IMR-90 (cell line): ENCODE measurements at regions not wholly inside any gene's neighbourhood (a gene's known extent, or its start where the extent isn't known, plus 50 kb on each side); places are given as distances from the start of the nearest gene placed in this dataset.

Experiments used
- ATAC-seq: fragments of 200-7000 bp; cut with Tn5 transposase; 2 replicates; pipeline ENCODE4 v1.9.1; 2020; ENCODE audit warnings: low read depth, mild to moderate bottlenecking, moderate library complexity
- BruUV-seq: library from RNA; stranded (reverse); fragments of 400-500 nt; replicated peaks from 2 replicates; lab custom pipeline; 2021; lab: Mats Ljungman, UMichigan
- CTCF ChIA-PET: fragments of 300-600 bp; formaldehyde crosslinking; extraction: SDS; loops from one replicate; lab custom pipeline; 2021; ENCODE audit warnings: antibody characterized with exemption; lab: Yijun Ruan, JAX
- POLR2A ChIA-PET: fragments of 300-600 bp; sonication (Branson Sonifier 250); formaldehyde crosslinking; loops from one replicate; lab custom pipeline; 2022; ENCODE audit warnings: antibody characterized with exemption; ENCODE audit not compliant: unreplicated experiment; lab: Charles Lee
- DNase-seq: peaks from one replicate; pipeline ENCODE4 v3.0.0; 2013
- H2AFZ ChIP-seq: replicated peaks from 2 replicates; pipeline ENCODE3; 2013; ENCODE audit warnings: low read length, mild to moderate bottlenecking; ENCODE audit not compliant: poor library complexity
- H2AK5ac ChIP-seq: 2 replicates; pipeline ENCODE4 v1.6.1; 2013; ENCODE audit warnings: low read depth, low read length, inconsistent platforms
- H2AK9ac ChIP-seq: replicated peaks from 2 replicates; pipeline ENCODE3; 2013; ENCODE audit warnings: mild to moderate bottlenecking, low read depth, low read length, moderate library complexity; ENCODE audit not compliant: poor library complexity
- H2BK120ac ChIP-seq: 2 replicates; pipeline ENCODE4 v1.6.1; 2013; ENCODE audit warnings: low read depth, low read length, inconsistent platforms
- H2BK15ac ChIP-seq: 3 replicates; pipeline ENCODE4 v1.6.1; 2013; ENCODE audit warnings: low read depth, low read length, inconsistent platforms
- H2BK20ac ChIP-seq: 2 replicates; pipeline ENCODE4 v1.6.1; 2013; ENCODE audit warnings: low read depth, mild to moderate bottlenecking, inconsistent platforms, low read length, moderate library complexity
- H2BK5ac ChIP-seq: 2 replicates; pipeline ENCODE4 v1.6.1; 2013; ENCODE audit warnings: mild to moderate bottlenecking, low read depth, low read length, inconsistent platforms; ENCODE audit not compliant: poor library complexity, severe bottlenecking
- H3K14ac ChIP-seq: replicated peaks from 2 replicates; pipeline ENCODE4 v1.6.1; 2013; ENCODE audit warnings: low read depth, low read length, inconsistent platforms
- H3K18ac ChIP-seq: 2 replicates; pipeline ENCODE4 v1.6.1; 2013; ENCODE audit warnings: low read depth, low read length, control low read depth
- H3K23ac ChIP-seq: 2 replicates; pipeline ENCODE4 v1.6.1; 2013; ENCODE audit warnings: low read depth, low read length, inconsistent platforms
- H3K27ac ChIP-seq: 2 replicates; pipeline ENCODE4 v1.5.1; 2013; ENCODE audit warnings: mild to moderate bottlenecking, control low read depth, low read length; ENCODE audit not compliant: insufficient read depth
- H3K27me3 ChIP-seq: 2 replicates; pipeline ENCODE4 v1.6.1; 2013; ENCODE audit warnings: low read length; ENCODE audit not compliant: control insufficient read depth, insufficient read depth
- H3K36me3 ChIP-seq: 2 replicates; pipeline ENCODE4 v1.6.1; 2013; ENCODE audit warnings: low read length, mixed read lengths; ENCODE audit not compliant: control insufficient read depth, insufficient read depth
- H3K4ac ChIP-seq: 2 replicates; pipeline ENCODE4 v1.6.1; 2013; ENCODE audit warnings: low read depth, low read length, inconsistent platforms
- H3K4me1 ChIP-seq: 2 replicates; pipeline ENCODE4 v1.6.1; 2013; ENCODE audit warnings: low read length, mixed read lengths; ENCODE audit not compliant: control insufficient read depth, insufficient read depth
- H3K4me2 ChIP-seq: 2 replicates; pipeline ENCODE4 v1.6.1; 2013; ENCODE audit warnings: low read depth, mild to moderate bottlenecking, control low read depth, low read length, moderate library complexity
- H3K4me3 ChIP-seq: 2 replicates; pipeline ENCODE4 v1.5.1; 2013; ENCODE audit warnings: low read depth, mild to moderate bottlenecking, control low read depth, low read length, moderate library complexity; ENCODE audit not compliant: insufficient read depth
- H3K56ac ChIP-seq: 2 replicates; pipeline ENCODE4 v1.6.1; 2013; ENCODE audit warnings: low read length, inconsistent platforms; ENCODE audit not compliant: insufficient read depth; ENCODE audit errors: extremely low read depth
- H3K79me1 ChIP-seq, 2 experiments: 2 replicates each; pipeline ENCODE4 v1.6.1; 2013; ENCODE audit warnings: low read length in 2 of 2, inconsistent platforms in 1 of 2, low read depth in 1 of 2
- H3K9ac ChIP-seq: 2 replicates; pipeline ENCODE4 v1.6.1; 2013; ENCODE audit warnings: low read depth, low read length, control low read depth
- H3K9me1 ChIP-seq: 2 replicates; pipeline ENCODE4 v1.6.1; 2013; ENCODE audit warnings: low read length, inconsistent platforms; ENCODE audit not compliant: insufficient read depth
- H3K9me3 ChIP-seq: 2 replicates; pipeline ENCODE4 v1.6.1; 2013; ENCODE audit warnings: low read length; ENCODE audit not compliant: control insufficient read depth, insufficient read depth
- H4K20me1 ChIP-seq: 2 replicates; pipeline ENCODE4 v1.6.1; 2013; ENCODE audit warnings: low read length, inconsistent platforms; ENCODE audit not compliant: insufficient read depth
- H4K5ac ChIP-seq: 2 replicates; pipeline ENCODE4 v1.6.1; 2013; ENCODE audit warnings: mild to moderate bottlenecking, low read depth, low read length, control low read depth
- H4K8ac ChIP-seq, 2 experiments: 2 replicates each; pipeline ENCODE4 v1.6.1; 2013; ENCODE audit warnings: low read depth in 2 of 2, low read length in 2 of 2, control low read depth in 1 of 2, inconsistent platforms in 1 of 2
- H4K91ac ChIP-seq: 2 replicates; pipeline ENCODE4 v1.6.1; 2013; ENCODE audit warnings: low read depth, low read length, inconsistent platforms; ENCODE audit not compliant: insufficient read depth
- BHLHE40 ChIP-seq: fragments of 150-350 bp; IDR thresholded peaks from 2 replicates; pipeline ENCODE4 v1.6.1; 2016; ENCODE audit warnings: mild to moderate bottlenecking, low read depth, low read length
- CEBPB ChIP-seq: IDR thresholded peaks from 2 replicates; pipeline ENCODE4 v1.6.1; 2012; ENCODE audit warnings: low read depth, low read length, improper control_type of control experiment
- FOS ChIP-seq: fragments of 150-350 bp; IDR thresholded peaks from 2 replicates; pipeline ENCODE4 v1.6.1; 2016; ENCODE audit warnings: low read depth, low read length
- MAFK ChIP-seq: IDR thresholded peaks from 2 replicates; pipeline ENCODE4 v1.6.1; 2012; ENCODE audit warnings: low read depth, low read length, improper control_type of control experiment
- MXI1 ChIP-seq: IDR thresholded peaks from 2 replicates; pipeline ENCODE4 v1.6.1; 2012; ENCODE audit warnings: low read depth, mild to moderate bottlenecking, low read length, moderate library complexity, borderline replicate concordance
- NFE2L2 ChIP-seq: fragments of 150-350 bp; IDR thresholded peaks from 2 replicates; pipeline ENCODE4 v1.6.1; 2016; ENCODE audit warnings: low read depth, mild to moderate bottlenecking, low read length
- POLR2A ChIP-seq: IDR thresholded peaks from 2 replicates; pipeline ENCODE4 v1.6.1; 2012; ENCODE audit warnings: mild to moderate bottlenecking, low read depth, low read length
- RAD21 ChIP-seq: IDR thresholded peaks from 2 replicates; pipeline ENCODE4 v1.6.1; 2012; ENCODE audit warnings: low read length, improper control_type of control experiment
- RFX5 ChIP-seq: IDR thresholded peaks from 2 replicates; pipeline ENCODE4 v1.8.0; 2012; ENCODE audit warnings: low read depth, mild to moderate bottlenecking, low read length, moderate library complexity
- SMC3 ChIP-seq: fragments of 150-350 bp; IDR thresholded peaks from 2 replicates; pipeline ENCODE4 v1.6.1; 2016; ENCODE audit warnings: low read depth, mild to moderate bottlenecking, antibody characterized with exemption, low read length, moderate library complexity
- WGBS, 2 experiments: methylation state at CpG; one replicate each; pipeline versions ENCODE4 v1.1.5 to v1.1.7; 2013; ENCODE audit warnings: missing lambda C conversion rate in 2 of 2; ENCODE audit not compliant: insufficient read length in 1 of 2; ENCODE audit errors: extremely low coverage in 2 of 2; 5-methylcytosine and 5-hydroxymethylcytosine counted together
- dilution Hi-C: fragments of 300-500 bp; cut with HindIII; formaldehyde crosslinking; loops from one replicate; pipeline ENCODE4 v1.14.3; 2018; ENCODE audit warnings: low sequenced_read_pairs; ENCODE audit not compliant: unreplicated experiment
- in situ Hi-C: fragments of 300-500 bp; cut with MboI; formaldehyde crosslinking; loops from 3 replicates; pipeline ENCODE4 v1.14.3; 2019; ENCODE audit warnings: low sequenced_read_pairs, inconsistent platforms, mixed read lengths
- intact Hi-C: fragments of 100-400 bp; cut with micrococcal nuclease; formaldehyde crosslinking; loops from 2 replicates; pipeline ENCODE4 v1.10.0; 2022
- TF ChIP-seq, protein P1 (sequence below): conservative IDR thresholded peaks from 2 replicates; pipeline ENCODE4 v1.5.1; 2012; ENCODE audit warnings: mild to moderate bottlenecking, low read depth, low read length, improper control_type of control experiment
- TF ChIP-seq, protein P2 (sequence below): fragments of 150-350 bp; IDR thresholded peaks from 2 replicates; pipeline ENCODE4 v1.6.1; 2016; ENCODE audit warnings: low read depth, mild to moderate bottlenecking, low read length, moderate library complexity, borderline replicate concordance

DNA sequence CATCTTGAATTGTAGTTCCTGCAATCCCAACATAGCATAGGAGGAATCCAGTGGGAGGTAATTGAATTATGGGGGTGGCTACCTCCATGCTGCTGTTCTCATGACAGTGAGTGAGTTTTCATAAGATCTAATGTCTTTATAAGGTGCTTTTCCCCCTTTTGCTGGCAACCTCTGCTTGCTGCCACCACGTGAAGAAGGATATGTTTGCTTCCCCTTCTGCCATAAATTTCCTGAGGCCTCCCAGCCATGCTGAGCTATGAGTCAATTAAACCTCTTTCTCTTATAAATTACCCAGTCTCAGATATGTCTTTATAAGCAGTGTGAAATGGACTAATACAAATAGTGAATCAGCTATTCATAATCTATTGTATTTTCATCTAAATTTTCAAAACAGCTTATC, 537.3 kb downstream of the EPHA3 start:
- no peak overlapping the region for H2BK120ac ChIP-seq
- ATAC-seq (no peak), DNase-seq (no peak)
- no peak overlapping the region for H3K18ac ChIP-seq
- H3K27me3 ChIP-seq: no peaks in the 10 kb centered on the region
- H4K91ac ChIP-seq: no peak overlapping the region
- no peaks in the 10 kb centered on the region for H3K9me3 ChIP-seq
- no peaks in the 10 kb centered on the region for H3K79me1 ChIP-seq
- in situ Hi-C loops: no loop called here
- H2AFZ ChIP-seq: no peak overlapping the region
- intact Hi-C loops: no loop called here
- H2BK15ac ChIP-seq: no peak overlapping the region
- H3K9ac ChIP-seq: no peak overlapping the region
- no peak overlapping the region for H3K4me3 ChIP-seq
- dilution Hi-C loops: no loop called here
- H2AK5ac ChIP-seq: no peak overlapping the region
- no peaks in the 10 kb centered on the region for H3K4me1 ChIP-seq
- CTCF ChIA-PET: no interaction called here
- WGBS, 2 experiments: no CpG with 5 or more reads among the region's 1 CpG
- H3K4me2 ChIP-seq: no peak overlapping the region
- no peak overlapping the region for H3K27ac ChIP-seq
- no peak overlapping the region for H2AK9ac ChIP-seq
- no peak overlapping the region for H2BK20ac ChIP-seq
- no peak overlapping the region for H2BK5ac ChIP-seq
- POLR2A ChIA-PET: no interaction called here
- no peak overlapping the region for H3K23ac ChIP-seq
- TF ChIP-seq NFE2L2: no peak
- TF ChIP-seq POLR2A: no peak
- no peak for TF ChIP-seq SMC3
- TF ChIP-seq MAFK: no peak
- TF ChIP-seq BHLHE40: no peak
- no peak for TF ChIP-seq RFX5
- TF ChIP-seq, protein P1, sequence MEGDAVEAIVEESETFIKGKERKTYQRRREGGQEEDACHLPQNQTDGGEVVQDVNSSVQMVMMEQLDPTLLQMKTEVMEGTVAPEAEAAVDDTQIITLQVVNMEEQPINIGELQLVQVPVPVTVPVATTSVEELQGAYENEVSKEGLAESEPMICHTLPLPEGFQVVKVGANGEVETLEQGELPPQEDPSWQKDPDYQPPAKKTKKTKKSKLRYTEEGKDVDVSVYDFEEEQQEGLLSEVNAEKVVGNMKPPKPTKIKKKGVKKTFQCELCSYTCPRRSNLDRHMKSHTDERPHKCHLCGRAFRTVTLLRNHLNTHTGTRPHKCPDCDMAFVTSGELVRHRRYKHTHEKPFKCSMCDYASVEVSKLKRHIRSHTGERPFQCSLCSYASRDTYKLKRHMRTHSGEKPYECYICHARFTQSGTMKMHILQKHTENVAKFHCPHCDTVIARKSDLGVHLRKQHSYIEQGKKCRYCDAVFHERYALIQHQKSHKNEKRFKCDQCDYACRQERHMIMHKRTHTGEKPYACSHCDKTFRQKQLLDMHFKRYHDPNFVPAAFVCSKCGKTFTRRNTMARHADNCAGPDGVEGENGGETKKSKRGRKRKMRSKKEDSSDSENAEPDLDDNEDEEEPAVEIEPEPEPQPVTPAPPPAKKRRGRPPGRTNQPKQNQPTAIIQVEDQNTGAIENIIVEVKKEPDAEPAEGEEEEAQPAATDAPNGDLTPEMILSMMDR: no peak
- no peak for TF ChIP-seq FOS
- TF ChIP-seq RAD21: no peak
- TF ChIP-seq CEBPB: no peak
- no peak for TF ChIP-seq MXI1
- TF ChIP-seq, protein P2, sequence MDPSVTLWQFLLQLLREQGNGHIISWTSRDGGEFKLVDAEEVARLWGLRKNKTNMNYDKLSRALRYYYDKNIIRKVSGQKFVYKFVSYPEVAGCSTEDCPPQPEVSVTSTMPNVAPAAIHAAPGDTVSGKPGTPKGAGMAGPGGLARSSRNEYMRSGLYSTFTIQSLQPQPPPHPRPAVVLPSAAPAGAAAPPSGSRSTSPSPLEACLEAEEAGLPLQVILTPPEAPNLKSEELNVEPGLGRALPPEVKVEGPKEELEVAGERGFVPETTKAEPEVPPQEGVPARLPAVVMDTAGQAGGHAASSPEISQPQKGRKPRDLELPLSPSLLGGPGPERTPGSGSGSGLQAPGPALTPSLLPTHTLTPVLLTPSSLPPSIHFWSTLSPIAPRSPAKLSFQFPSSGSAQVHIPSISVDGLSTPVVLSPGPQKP: no peak
- no peak overlapping the region for H4K5ac ChIP-seq
- no peak overlapping the region for H3K4ac ChIP-seq
- no peaks in the 10 kb centered on the region for H3K9me1 ChIP-seq
- H4K20me1 ChIP-seq: no peaks in the 10 kb centered on the region
- H3K14ac ChIP-seq: no peak overlapping the region
- no peak overlapping the region for H3K56ac ChIP-seq
- no TSS peak for BruUV-seq
- no peak overlapping the region for H4K8ac ChIP-seq
- no peaks in the 10 kb centered on the region for H3K36me3 ChIP-seq
